ENCODE measurements at regions not wholly inside any gene's neighbourhood (a gene's known extent, or its start where the extent isn't known, plus 50 kb on each side); places are given as distances from the start of the nearest gene placed in this dataset.
A peak's percentile ranks its signal among the peaks of the same experiment; 100 is the strongest.

DNA sequence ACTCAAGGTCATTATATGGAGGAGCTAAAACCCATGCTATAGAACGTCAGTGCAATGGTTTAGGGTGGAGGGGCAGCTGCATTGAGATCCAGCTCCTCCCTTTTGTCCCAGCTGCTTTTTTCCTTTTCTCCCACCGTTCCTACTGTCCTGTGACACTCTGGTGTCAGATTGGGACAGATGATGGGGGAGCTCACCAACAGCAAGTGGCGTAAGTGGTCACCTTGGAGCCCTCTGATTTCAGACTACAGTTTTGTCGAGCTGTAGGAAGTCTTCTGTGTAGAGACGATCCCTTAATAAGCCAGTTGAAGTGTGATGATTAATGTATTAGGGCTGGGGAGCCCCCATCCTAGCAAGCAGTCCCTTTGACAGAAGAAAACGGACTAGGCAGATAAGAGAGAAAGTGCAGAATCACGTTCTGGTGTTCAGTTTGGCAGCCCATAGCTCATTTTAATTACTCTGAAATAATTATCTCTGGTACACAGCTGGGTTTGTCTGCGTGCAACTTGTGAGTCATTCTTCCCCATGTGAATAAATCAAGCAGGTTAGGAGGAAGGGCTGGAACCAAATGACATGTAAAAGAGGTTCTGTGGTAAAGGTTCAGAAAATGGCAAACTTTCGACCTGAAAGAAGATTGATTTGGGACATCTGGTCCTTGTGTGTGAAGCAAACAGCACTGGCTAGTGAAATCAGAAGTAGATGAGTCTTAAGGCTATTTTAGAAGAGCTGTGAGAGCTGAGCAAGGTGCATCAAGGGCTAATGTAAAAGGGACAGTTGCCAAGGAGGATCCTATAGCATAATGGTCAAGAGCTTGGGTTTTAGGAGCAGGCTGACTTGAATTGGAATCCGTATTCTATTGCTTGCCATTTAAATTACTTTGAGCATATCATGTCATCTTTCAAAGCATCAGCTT is 241.4 kb downstream of the EDEM1 start (continued):
- TF ChIP-seq, protein P1, sequence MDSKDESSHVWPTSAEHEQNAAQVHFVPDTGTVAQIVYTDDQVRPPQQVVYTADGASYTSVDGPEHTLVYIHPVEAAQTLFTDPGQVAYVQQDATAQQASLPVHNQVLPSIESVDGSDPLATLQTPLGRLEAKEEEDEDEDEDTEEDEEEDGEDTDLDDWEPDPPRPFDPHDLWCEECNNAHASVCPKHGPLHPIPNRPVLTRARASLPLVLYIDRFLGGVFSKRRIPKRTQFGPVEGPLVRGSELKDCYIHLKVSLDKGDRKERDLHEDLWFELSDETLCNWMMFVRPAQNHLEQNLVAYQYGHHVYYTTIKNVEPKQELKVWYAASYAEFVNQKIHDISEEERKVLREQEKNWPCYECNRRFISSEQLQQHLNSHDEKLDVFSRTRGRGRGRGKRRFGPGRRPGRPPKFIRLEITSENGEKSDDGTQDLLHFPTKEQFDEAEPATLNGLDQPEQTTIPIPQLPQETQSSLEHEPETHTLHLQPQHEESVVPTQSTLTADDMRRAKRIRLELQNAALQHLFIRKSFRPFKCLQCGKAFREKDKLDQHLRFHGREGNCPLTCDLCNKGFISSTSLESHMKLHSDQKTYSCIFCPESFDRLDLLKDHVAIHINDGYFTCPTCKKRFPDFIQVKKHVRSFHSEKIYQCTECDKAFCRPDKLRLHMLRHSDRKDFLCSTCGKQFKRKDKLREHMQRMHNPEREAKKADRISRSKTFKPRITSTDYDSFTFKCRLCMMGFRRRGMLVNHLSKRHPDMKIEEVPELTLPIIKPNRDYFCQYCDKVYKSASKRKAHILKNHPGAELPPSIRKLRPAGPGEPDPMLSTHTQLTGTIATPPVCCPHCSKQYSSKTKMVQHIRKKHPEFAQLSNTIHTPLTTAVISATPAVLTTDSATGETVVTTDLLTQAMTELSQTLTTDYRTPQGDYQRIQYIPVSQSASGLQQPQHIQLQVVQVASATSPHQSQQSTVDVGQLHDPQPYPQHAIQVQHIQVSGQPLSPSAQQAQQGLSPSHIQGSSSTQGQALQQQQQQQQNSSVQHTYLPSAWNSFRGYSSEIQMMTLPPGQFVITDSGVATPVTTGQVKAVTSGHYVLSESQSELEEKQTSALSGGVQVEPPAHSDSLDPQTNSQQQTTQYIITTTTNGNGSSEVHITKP (IDR thresholded peaks at IDR 0.05; ENCODE audit: partially characterized antibody) = peak; percentile 58
- TF ChIP-seq ELF2 (CRISPR knock-in tag; IDR thresholded peaks at IDR 0.05) (no peak), ZNF695 (CRISPR knock-in tag; IDR thresholded peaks at IDR 0.05) (0 out of 2 replicates have a peak, but pooled peaks have one; percentile 48), ZNF584 (CRISPR knock-in tag; IDR thresholded peaks at IDR 0.05; ENCODE audit: low read depth) (peak; percentile 97), STAG1 (CRISPR knock-in tag; IDR thresholded peaks at IDR 0.05; ENCODE audit: borderline replicate concordance) (no peak), CBX8 (IDR thresholded peaks at IDR 0.05; ENCODE audit: borderline replicate concordance, extremely low read depth, low read depth, low read length, poor library complexity, severe bottlenecking) (no peak), DACH1 (IDR thresholded peaks at IDR 0.05; ENCODE audit: partially characterized antibody) (peak; percentile 100), ZNF253 (CRISPR knock-in tag; conservative IDR thresholded peaks at IDR 0.05) (no peak), MBD1 (CRISPR knock-in tag; IDR thresholded peaks at IDR 0.05) (no peak), SFPQ (IDR thresholded peaks at IDR 0.05; ENCODE audit: low read depth, low read length) (no peak), NCOR1 (IDR thresholded peaks at IDR 0.05) (peak; percentile 99), CBFB (CRISPR knock-in tag; IDR thresholded peaks at IDR 0.05) (no peak), ZNF445 (CRISPR knock-in tag; IDR thresholded peaks at IDR 0.05; ENCODE audit: low read depth) (no peak)
- TF ChIP-seq, protein P2, sequence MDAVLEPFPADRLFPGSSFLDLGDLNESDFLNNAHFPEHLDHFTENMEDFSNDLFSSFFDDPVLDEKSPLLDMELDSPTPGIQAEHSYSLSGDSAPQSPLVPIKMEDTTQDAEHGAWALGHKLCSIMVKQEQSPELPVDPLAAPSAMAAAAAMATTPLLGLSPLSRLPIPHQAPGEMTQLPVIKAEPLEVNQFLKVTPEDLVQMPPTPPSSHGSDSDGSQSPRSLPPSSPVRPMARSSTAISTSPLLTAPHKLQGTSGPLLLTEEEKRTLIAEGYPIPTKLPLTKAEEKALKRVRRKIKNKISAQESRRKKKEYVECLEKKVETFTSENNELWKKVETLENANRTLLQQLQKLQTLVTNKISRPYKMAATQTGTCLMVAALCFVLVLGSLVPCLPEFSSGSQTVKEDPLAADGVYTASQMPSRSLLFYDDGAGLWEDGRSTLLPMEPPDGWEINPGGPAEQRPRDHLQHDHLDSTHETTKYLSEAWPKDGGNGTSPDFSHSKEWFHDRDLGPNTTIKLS (IDR thresholded peaks at IDR 0.05; ENCODE audit: borderline replicate concordance, low read depth) = 0 out of 2 replicates have a peak, but pooled peaks have one; percentile 27
- TF ChIP-seq, protein P3, sequence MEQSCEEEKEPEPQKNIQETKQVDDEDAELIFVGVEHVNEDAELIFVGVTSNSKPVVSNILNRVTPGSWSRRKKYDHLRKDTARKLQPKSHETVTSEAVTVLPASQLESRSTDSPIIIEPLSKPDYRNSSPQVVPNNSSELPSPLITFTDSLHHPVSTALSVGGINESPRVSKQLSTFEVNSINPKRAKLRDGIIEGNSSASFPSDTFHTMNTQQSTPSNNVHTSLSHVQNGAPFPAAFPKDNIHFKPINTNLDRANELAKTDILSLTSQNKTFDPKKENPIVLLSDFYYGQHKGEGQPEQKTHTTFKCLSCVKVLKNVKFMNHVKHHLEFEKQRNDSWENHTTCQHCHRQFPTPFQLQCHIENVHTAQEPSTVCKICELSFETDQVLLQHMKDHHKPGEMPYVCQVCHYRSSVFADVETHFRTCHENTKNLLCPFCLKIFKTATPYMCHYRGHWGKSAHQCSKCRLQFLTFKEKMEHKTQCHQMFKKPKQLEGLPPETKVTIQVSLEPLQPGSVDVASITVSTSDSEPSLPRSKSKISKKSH (CRISPR knock-in tag; IDR thresholded peaks at IDR 0.05) = no peak
